ENCODE measurements at regions not wholly inside any gene's neighbourhood (a gene's known extent, or its start where the extent isn't known, plus 50 kb on each side); places are given as distances from the start of the nearest gene placed in this dataset.

DNA sequence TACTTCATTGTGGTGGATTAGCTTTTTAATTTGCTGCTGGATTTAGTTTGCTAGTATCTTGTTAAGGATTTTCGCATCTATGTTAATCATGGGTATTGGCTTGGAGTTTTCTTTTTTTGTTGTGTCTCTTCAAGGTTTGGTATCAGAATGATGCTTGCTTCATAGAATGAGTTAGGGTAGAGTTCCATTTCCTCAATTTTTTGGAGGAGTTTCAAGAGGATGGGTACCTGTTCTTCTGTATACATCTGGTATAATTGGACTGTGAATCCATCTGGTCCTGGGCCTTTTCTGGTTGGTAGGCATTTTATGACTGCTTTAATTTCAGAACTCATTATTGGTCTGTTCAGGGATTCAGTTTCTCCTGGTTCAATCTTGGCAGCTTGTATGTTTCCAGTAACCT lies 335.6 kb downstream of the EDEM1 start:
- TF ChIP-seq, protein P1, sequence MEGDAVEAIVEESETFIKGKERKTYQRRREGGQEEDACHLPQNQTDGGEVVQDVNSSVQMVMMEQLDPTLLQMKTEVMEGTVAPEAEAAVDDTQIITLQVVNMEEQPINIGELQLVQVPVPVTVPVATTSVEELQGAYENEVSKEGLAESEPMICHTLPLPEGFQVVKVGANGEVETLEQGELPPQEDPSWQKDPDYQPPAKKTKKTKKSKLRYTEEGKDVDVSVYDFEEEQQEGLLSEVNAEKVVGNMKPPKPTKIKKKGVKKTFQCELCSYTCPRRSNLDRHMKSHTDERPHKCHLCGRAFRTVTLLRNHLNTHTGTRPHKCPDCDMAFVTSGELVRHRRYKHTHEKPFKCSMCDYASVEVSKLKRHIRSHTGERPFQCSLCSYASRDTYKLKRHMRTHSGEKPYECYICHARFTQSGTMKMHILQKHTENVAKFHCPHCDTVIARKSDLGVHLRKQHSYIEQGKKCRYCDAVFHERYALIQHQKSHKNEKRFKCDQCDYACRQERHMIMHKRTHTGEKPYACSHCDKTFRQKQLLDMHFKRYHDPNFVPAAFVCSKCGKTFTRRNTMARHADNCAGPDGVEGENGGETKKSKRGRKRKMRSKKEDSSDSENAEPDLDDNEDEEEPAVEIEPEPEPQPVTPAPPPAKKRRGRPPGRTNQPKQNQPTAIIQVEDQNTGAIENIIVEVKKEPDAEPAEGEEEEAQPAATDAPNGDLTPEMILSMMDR (IDR thresholded peaks at IDR 0.05), result no peak
- TF ChIP-seq POLR2A (IDR thresholded peaks at IDR 0.05) (no peak), POLR2AphosphoS5 (IDR thresholded peaks at IDR 0.05) (no peak)
